Neutrophil (primary cell): ENCODE measurements at regions not wholly inside any gene's neighbourhood (a gene's known extent, or its start where the extent isn't known, plus 50 kb on each side); places are given as distances from the start of the nearest gene placed in this dataset.

Experiments used
- H3K27ac ChIP-seq: fragments of 200-600 bp; sonication (generic); 2 replicates; pipeline ENCODE4 v1.5.1; 2016; ENCODE audit warnings: mild to moderate bottlenecking, moderate library complexity
- H3K27me3 ChIP-seq: fragments of 200-600 bp; sonication (generic); 2 replicates; pipeline ENCODE4 v1.6.0; 2016; ENCODE audit warnings: mild to moderate bottlenecking
- H3K36me3 ChIP-seq: fragments of 200-600 bp; sonication (generic); 2 replicates; pipeline ENCODE4 v1.5.1; 2017
- H3K4me1 ChIP-seq, 2 experiments: fragments of 200-600 bp in 1 of 2; sonication (generic) in 1 of 2; 1 replicate in 1 of 2; 2 replicates in 1 of 2; pipeline versions ENCODE4 v1.5.1 to v1.6.1; 2013 to 2016; ENCODE audit warnings: low read depth in 1 of 2, low read length in 1 of 2, mild to moderate bottlenecking in 1 of 2, moderate library complexity in 1 of 2; ENCODE audit not compliant: control insufficient read depth in 1 of 2, insufficient read depth in 1 of 2
- H3K4me3 ChIP-seq, 2 experiments: fragments of 200-600 bp in 1 of 2; sonication (generic) in 1 of 2; 1 replicate in 1 of 2; 2 replicates in 1 of 2; pipeline ENCODE4 v1.5.1; 2013 to 2016; ENCODE audit warnings: low read depth in 1 of 2, low read length in 1 of 2, mild to moderate bottlenecking in 1 of 2, moderate library complexity in 1 of 2
- H3K9me3 ChIP-seq: fragments of 200-600 bp; sonication (generic); 2 replicates; pipeline ENCODE4 v1.5.1; 2016
- CTCF ChIP-seq: fragments of 200-600 bp; sonication (generic); IDR thresholded peaks from 2 replicates; pipeline ENCODE4 v1.5.1; 2016; ENCODE audit warnings: antibody characterized with exemption

- Histone ChIP-seq H3K27me3 (no peaks in the 10 kb centered on the region), H3K27ac (no peak overlapping the region), H3K36me3 (no peaks in the 10 kb centered on the region), H3K4me3 (no peak overlapping the region), H3K9me3 (no peaks in the 10 kb centered on the region), H3K4me1 (no peaks in the 10 kb centered on the region)
- TF ChIP-seq CTCF: no peak
Observed at GRCh38 chr2:235191486-235191885, 239.7 kb downstream of the SH3BP4 start.

DNA sequence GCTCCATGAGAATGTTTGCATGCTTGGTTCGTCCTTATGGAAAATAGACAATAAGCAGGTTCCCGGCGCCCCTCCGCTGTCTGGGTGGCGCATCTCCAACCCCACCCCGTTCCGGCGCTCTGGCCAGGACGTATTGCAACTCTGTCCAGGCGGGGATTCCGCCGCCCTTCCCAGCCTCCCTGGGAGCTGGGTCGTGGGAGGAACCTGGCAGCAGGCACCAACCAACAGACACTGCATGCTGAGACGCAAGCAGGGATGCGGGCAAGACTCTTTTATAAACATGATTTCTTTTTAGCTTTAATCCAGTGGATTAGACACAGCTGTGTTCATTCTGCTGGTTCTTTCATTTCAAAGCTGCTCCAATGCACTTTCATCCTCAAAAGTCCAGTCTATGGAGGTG lies 240.2 kb downstream of the SH3BP4 start:
- no peaks in the 10 kb centered on the region for H3K27me3 ChIP-seq
- no peak overlapping the region for H3K4me3 ChIP-seq
- no peaks in the 10 kb centered on the region for H3K4me1 ChIP-seq
- H3K9me3 ChIP-seq: no peaks in the 10 kb centered on the region
- H3K36me3 ChIP-seq: no peaks in the 10 kb centered on the region
- TF ChIP-seq CTCF: no peak
- no peak overlapping the region for H3K27ac ChIP-seq

- TF ChIP-seq CTCF: no peak
- H3K9me3 ChIP-seq: no peaks in the 10 kb centered on the region
- no peak overlapping the region for H3K27ac ChIP-seq
- no peaks in the 10 kb centered on the region for H3K27me3 ChIP-seq
- H3K4me3 ChIP-seq: no peak overlapping the region
- H3K36me3 ChIP-seq: no peaks in the 10 kb centered on the region
- no peaks in the 10 kb centered on the region for H3K4me1 ChIP-seq
Observed at GRCh38 chr2:235194351-235194750, 242.5 kb downstream of the SH3BP4 start.

- TF ChIP-seq CTCF: no peak
Observed at GRCh38 chr2:235194836-235195235, 243.0 kb downstream of the SH3BP4 start.

DNA sequence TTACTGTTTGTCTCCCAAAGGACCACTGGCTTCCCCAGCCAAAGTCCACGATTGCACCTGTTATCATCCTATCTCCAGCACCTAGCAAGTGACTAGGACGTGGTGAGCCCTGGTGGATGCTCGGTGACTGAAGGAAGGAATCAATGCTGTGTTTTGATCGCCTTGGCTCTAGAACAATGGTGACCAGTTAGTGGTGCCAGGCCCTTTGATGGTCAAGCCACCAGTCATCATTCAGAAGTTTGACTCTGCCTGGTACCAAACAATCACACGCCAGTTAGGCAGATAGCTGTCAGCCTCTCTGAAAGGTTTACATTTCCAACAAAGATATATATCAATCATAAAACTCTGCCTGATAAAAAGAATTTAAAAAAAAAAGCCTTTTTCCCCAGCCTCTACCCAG lies 244.1 kb downstream of the SH3BP4 start:
- Histone ChIP-seq H3K27me3 (no peaks in the 10 kb centered on the region), H3K4me3 (no peak overlapping the region), H3K27ac (no peak overlapping the region), H3K9me3 (no peaks in the 10 kb centered on the region), H3K4me1 (no peaks in the 10 kb centered on the region), H3K36me3 (no peaks in the 10 kb centered on the region)
- TF ChIP-seq CTCF: no peak

More at GRCh38 chr2:235194836-235195235, 243.0 kb downstream of the SH3BP4 start:
- H3K27me3 ChIP-seq: no peaks in the 10 kb centered on the region
- H3K27ac ChIP-seq: no peak overlapping the region
- no peaks in the 10 kb centered on the region for H3K4me1 ChIP-seq
- H3K36me3 ChIP-seq: no peaks in the 10 kb centered on the region
- H3K9me3 ChIP-seq: no peaks in the 10 kb centered on the region
- no peak overlapping the region for H3K4me3 ChIP-seq

DNA sequence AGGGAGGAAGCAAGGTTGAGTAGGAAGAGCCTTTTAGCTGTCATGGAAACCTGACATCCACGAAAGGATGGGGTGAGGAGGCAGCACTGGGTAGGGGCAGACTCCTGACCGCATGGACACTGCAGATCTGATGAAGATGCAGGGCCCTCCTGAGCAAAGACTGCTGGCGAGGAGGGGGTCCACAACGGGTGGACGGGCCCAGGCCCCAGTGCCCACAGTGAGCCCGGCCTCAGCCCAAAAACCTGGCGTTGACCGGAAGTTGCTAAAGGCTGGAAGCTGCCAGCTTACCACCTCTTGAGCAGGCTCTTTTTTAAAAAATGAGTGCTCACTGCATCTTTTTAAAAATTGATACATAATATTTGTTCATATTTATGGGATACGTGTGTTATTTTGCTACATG lies 247.3 kb downstream of the SH3BP4 start:
- Histone ChIP-seq H3K36me3 (no peaks in the 10 kb centered on the region), H3K27ac (no peak overlapping the region), H3K9me3 (no peaks in the 10 kb centered on the region), H3K4me1 (no peaks in the 10 kb centered on the region), H3K27me3 (no peaks in the 10 kb centered on the region), H3K4me3 (no peak overlapping the region)
- TF ChIP-seq CTCF: no peak
